ENCODE measurements at regions not wholly inside any gene's neighbourhood (a gene's known extent, or its start where the extent isn't known, plus 50 kb on each side); places are given as distances from the start of the nearest gene placed in this dataset.

GRCh38 chr4:34412911-34413310 lies 1831.4 kb downstream of the ARAP2 start:
- WGBS (ENCODE audit: extremely low coverage, insufficient read length, low lambda C conversion rate) = 100% methylated on average over 1 of the region's 2 CpGs
- H2BK120ac ChIP-seq (ENCODE audit: low read depth, low read length, poor library complexity, severe bottlenecking) = no peak overlapping the region
- H2BK5ac ChIP-seq (ENCODE audit: insufficient read length, low read length) = no peak overlapping the region
- no peaks in the 10 kb centered on the region for H3K4me1 ChIP-seq (ENCODE audit: insufficient read depth, low read length)
- Mint-ChIP-seq H3K27me3 (ENCODE audit: low read depth) (peaks cover 1% of the 10 kb centered on the region), H3K27ac (no peak overlapping the region), H3K4me3 (no peak overlapping the region), H3K9me3 (peaks cover 10 to 29% of the 10 kb centered on the region in 2 experiments), H3K36me3 (ENCODE audit: insufficient read depth in 1 of 3, low read depth in 3 of 3) (peaks cover 4 to 17% (median 7%) of the 10 kb centered on the region in 3 experiments), H3K4me1 (peaks cover 2 to 3% of the 10 kb centered on the region in 2 experiments; a peak in 2 of 4 replicates)
- TF ChIP-seq, protein P1, sequence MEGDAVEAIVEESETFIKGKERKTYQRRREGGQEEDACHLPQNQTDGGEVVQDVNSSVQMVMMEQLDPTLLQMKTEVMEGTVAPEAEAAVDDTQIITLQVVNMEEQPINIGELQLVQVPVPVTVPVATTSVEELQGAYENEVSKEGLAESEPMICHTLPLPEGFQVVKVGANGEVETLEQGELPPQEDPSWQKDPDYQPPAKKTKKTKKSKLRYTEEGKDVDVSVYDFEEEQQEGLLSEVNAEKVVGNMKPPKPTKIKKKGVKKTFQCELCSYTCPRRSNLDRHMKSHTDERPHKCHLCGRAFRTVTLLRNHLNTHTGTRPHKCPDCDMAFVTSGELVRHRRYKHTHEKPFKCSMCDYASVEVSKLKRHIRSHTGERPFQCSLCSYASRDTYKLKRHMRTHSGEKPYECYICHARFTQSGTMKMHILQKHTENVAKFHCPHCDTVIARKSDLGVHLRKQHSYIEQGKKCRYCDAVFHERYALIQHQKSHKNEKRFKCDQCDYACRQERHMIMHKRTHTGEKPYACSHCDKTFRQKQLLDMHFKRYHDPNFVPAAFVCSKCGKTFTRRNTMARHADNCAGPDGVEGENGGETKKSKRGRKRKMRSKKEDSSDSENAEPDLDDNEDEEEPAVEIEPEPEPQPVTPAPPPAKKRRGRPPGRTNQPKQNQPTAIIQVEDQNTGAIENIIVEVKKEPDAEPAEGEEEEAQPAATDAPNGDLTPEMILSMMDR (conservative IDR thresholded peaks at IDR 0.05) = no peak
- no peaks in the 10 kb centered on the region for H3K9me3 ChIP-seq (ENCODE audit: control insufficient read depth, low read depth, low read length)
- H2BK12ac ChIP-seq (ENCODE audit: insufficient read length, low read depth, low read length) = no peak overlapping the region
- no peak overlapping the region for H2BK20ac ChIP-seq (ENCODE audit: low read depth, low read length, poor library complexity, severe bottlenecking)
- no peak overlapping the region for H2AK5ac ChIP-seq (ENCODE audit: insufficient read length, low read length)
- H4K8ac ChIP-seq (replicated peaks; ENCODE audit: insufficient read length, low read depth, low read length) = no peak overlapping the region
- H3K79me2 ChIP-seq (ENCODE audit: insufficient read depth, low read length) = no peaks in the 10 kb centered on the region
- no peaks in the 10 kb centered on the region for H3K27me3 ChIP-seq (ENCODE audit: insufficient read depth, low read length)
- no peak overlapping the region for H3K4ac ChIP-seq (ENCODE audit: low read depth, low read length)
- H3K23me2 ChIP-seq (ENCODE audit: insufficient read length, low read depth, low read length, poor library complexity, severe bottlenecking) = no peaks in the 10 kb centered on the region
- no peak overlapping the region for H4K91ac ChIP-seq (ENCODE audit: insufficient read length, low read depth, low read length)
- H2AFZ ChIP-seq (ENCODE audit: low read length) = no peak overlapping the region
- no peak overlapping the region for H4K5ac ChIP-seq (ENCODE audit: insufficient read length, low read depth, low read length)
- H4K20me1 ChIP-seq (ENCODE audit: control insufficient read depth, insufficient read depth, insufficient read length) = no peaks in the 10 kb centered on the region
- no peak overlapping the region for H3K23ac ChIP-seq (ENCODE audit: insufficient read length, low read depth, low read length)
- H3T11ph ChIP-seq (ENCODE audit: low read length) = no peak overlapping the region
- no peak overlapping the region for H3K18ac ChIP-seq (ENCODE audit: insufficient read length, low read depth, low read length)
- DNase-seq = no peak
- no peak overlapping the region for H3K56ac ChIP-seq (ENCODE audit: insufficient read length, low read depth, low read length)
- H3K9ac ChIP-seq (ENCODE audit: extremely low read depth, insufficient read length, low read length) = no peak overlapping the region
- no peak overlapping the region for H3K27ac ChIP-seq (ENCODE audit: insufficient read length, low read depth, low read length)
- H2BK15ac ChIP-seq (ENCODE audit: low read depth, low read length) = no peak overlapping the region
- no peaks in the 10 kb centered on the region for H3K79me1 ChIP-seq (ENCODE audit: insufficient read depth, low read depth, low read length, poor library complexity, severe bottlenecking)
- no peak overlapping the region for H3K4me2 ChIP-seq (ENCODE audit: insufficient read depth, insufficient read length, low read length)
- no peak overlapping the region for H3K14ac ChIP-seq (ENCODE audit: insufficient read depth, low read length)

Data from H9 (cell line).